ENCODE measurements at regions not wholly inside any gene's neighbourhood (a gene's known extent, or its start where the extent isn't known, plus 50 kb on each side); places are given as distances from the start of the nearest gene placed in this dataset.
"Not testable (repeated sequence)": the region's sequence is repeated elsewhere in the genome, so short reads cannot be mapped to it uniquely, and the experiment has no call there.

DNA sequence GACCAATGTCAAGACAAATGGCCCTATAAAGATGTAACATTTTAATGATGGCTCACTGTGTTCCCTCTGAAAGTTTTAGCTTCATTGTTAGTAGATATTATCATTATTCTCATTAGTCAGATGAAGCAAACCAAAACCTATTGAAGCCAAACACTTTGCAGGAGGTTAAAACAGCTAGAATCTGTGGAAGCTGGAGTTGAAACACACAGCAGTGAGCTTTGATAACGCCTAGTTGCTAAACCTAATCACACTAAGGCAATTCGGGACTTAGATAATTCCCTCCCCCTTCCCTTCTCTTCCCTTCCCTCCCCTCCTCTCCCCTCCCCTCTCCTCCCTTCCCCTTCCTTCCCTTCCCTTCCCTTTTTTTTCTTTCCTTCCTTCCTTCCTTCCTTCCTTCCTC, 165.7 kb downstream of the TRIB2 start:
- DNase-seq: no peak

DNA sequence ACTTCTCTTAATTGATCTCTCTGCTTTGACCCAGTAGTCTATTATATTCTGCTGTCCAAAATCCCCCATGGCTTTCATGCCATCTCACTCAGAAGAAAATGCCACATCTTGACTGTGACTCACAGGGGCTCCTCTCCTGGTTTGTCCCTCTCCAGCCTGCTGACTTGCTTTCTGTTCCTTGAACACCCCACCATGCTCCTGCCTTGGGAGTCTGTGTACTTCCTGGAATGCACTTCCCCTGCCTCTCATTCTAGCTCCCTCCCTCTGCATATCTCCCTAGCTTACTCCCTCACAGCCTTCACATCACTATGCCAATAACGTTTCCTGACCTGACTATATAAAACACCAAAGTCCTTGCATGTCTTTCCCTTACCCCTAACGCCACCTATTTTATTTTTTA, 167.2 kb downstream of the TRIB2 start:
- DNase-seq: no peak

DNA sequence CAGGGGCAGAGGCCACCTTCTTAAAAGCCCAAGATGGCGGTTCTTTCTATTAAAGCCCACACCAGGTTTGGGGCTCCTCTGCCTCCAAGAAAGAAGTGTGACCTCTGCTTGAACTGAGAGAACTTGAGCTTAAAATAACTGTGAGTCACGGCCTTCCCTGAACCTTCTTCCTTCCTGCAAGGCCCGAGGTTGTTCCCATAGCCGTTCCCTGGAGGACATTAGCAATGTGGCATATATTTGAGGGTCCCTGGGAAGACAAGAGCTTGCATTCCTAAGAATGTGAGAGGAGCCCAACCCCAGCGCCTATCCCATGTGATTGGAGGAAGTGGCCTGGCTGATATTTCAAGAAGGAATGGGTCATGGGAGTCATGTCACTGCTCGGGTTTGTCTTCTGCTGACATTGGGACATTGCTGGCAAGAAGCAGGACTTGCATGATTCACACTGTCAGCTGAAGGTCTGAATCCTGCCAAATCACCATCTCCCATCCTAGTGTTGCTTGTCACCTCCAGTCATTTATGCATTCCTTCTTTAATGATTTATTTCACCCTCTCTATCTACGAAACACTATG, 168.1 kb downstream of the TRIB2 start:
- DNase-seq: no peak

DNA sequence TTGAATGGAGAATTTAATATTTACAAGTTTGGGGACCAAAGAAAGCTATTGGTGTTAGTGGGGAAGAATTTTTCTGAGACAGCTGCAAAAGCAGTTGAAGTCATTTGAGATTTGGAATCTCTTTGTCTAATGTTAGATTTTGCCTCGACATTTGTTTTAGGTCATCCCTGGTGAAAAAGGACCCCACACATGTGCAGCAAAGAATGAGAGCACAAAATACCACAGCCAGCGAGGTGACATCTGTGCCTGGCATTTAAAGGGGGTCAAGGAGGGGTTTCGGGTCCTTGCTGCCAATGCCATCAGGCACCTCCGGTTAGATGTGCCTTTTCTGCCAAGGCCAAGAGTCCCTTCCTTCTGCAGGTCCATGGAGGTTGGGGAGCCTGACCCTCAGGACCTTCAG, 173.3 kb downstream of the TRIB2 start:
- DNase-seq: no peak

DNA sequence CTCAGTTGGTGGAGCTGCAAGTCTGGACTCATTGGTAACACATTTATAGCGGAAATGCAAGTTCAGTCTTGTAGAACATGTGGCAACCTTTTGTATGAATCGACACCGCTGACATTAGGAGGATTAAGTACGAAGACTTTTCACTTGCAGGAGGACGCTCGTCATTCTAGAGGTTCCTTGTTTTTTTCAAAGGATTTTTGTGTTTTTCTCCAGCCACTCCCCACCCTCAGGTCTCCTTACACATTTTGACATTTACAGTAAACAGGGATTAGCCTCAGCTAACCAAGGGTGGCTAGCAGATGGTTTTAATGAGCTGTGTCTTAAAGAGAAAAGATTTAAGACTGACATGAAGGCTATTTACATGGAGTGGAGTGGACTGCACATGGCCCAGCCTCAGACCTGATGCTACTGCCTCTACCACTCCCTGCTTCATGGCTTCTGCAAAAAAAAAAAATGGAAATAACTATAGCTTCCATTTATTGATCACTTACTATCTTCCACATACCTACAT, 173.8 kb downstream of the TRIB2 start:
- DNase-seq: no peak

DNA sequence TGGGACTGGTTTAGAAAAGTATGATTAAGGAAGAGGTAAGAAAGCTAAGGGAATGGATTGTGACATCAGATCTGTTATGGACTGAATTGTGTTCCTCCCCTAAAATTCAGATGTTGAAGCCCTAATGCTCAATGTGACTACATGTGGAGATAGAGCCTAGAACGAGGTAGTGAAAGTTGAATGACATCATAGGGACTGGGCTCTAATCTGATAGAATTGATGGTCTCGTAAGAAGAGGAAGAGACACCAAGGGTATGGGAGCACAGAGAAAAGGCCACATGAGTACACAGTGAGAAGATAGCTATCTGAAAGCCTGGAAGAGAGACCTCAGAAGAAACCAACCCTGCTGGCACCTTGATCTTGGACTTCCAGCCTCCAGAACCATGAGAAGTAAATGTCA, 178.3 kb downstream of the TRIB2 start:
- no peak for DNase-seq

DNA sequence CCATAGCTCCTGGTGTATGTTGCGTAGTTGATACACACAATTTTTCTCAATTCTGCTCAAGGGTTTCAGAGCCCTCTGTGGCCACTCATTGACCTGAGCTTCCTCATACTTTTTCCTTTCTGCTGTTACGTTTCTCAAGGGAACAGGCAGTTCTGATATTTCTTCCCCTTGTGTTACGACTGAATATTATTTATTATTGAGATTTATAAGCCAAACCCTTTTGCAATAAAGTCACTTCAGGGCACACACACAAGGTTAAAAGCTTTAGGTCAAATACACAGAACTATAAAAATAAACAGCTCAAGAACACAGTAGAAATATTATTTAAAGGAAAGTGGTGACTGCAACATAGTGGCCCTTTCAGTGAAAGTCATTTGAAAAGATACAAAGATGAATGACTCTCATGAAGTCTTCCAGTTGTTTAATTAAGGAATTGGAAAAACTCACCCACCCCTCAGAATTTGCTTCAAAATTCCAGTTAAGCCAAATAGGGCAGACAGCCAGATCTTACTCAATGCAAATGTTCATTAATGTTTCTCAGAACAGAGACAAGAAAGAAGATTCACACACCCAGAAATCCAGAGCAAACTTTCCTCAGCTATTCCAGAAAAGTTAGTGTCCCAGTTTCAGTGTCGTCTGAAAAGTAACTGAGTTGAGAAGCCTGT, 179.7 kb downstream of the TRIB2 start:
- no peak for DNase-seq

DNA sequence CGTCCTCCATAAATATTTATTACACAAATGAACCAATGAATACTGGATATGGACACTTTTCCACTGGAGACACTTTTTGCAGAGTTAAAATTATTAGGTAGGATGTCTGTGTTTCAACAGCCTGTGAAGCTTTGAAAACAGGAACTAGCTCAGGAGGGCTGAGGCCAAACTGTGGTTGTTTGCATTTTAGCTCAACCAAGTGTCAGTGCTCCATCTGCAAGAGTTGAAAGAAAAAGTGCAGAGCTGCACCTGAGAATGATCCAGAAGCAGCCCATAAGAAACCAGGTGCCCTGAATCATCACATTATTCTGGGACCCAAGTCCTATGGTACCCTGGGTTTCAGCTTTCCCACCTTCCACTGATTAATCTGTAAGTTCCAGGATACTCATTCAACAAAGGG, 180.4 kb downstream of the TRIB2 start:
- DNase-seq: no peak

DNA sequence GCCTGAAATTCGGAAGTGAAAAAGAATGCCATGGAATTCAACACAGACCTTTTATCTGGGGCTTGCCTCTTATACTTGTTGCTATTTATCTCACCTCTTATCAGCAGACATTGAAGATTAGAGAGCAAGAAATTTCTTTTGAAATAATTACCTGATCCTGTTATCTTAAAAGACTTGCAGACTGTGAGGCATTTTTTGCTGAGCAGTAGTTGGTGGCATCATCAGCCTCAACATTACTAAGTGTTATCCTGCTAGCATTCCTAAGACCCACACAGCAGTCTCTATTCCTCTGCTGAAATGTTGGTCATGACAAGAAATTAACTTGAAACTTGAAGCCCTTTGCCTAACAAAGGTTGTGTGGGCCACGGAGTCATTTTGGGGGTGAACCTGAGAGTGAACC, 186.5 kb downstream of the TRIB2 start:
- DNase-seq: no peak

DNA sequence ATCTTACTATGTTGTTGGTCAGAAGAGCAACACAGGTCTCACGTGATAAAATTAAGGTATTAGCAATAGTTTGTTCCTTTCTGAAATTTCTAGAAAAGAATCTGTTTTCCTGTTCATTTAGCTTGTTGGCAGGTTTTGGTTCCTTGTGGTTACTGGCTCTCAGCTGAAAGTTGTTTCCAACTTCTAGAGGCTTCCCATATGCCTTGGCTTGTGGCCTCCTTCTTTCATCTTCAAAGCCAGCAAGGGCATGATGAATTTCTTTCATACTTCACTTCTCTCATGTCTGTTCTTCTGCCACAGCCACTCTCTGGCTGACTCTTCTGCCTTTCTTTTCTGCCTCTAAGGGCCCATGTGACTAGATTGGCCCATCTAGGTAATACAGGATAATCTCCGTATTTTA, 193.7 kb downstream of the TRIB2 start:
- DNase-seq: no peak

DNA sequence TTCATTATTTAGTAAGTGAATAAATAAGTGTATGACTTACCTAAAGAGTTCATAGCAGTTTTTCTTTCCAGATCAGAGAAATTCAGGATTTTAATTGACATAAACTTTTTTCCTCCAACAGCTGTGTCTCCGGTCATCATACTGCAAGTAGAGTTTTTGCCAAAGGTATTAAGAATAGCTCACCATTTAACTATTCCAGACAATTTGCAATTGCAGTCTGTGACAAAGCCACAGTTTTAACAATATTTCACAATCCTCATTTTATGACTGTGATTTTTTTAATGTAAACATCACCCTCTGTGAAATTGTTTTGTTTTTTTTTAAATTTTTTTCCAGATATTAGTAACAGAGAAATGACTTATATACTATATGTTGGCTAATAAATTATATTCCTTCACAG, 199.1 kb downstream of the TRIB2 start:
- no peak for DNase-seq

DNA sequence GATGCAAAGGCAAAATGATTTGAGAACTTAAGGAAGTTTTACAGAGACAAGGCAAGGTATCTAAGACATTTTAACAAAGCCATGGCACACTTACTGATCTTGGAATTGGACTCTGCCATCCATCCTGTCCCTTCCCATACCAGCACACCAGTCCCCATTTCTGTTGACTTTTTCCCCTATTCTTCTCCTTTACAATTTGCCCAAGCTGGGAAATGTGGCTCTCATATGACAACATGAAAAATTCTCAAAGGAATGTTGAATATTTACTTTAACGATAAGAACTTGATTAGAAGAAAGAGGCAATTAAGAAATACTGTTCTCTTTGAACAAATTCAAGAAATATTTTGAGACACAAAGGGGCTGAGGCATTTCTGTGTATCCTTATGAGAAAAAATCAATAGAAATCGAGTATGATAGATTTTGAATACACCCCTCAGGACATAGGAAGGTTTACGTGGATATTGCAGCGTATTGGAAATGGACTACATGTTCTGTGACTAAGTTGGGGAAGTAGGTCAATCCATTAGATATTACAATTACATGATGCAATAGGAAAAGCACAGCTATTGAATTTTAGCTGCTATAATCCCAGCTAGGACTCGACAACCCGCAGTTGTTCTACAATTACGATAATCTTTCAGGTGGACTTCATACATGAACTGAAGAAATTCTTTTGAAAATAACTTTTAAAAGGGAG, 201.6 kb downstream of the TRIB2 start:
- DNase-seq: no peak

DNA sequence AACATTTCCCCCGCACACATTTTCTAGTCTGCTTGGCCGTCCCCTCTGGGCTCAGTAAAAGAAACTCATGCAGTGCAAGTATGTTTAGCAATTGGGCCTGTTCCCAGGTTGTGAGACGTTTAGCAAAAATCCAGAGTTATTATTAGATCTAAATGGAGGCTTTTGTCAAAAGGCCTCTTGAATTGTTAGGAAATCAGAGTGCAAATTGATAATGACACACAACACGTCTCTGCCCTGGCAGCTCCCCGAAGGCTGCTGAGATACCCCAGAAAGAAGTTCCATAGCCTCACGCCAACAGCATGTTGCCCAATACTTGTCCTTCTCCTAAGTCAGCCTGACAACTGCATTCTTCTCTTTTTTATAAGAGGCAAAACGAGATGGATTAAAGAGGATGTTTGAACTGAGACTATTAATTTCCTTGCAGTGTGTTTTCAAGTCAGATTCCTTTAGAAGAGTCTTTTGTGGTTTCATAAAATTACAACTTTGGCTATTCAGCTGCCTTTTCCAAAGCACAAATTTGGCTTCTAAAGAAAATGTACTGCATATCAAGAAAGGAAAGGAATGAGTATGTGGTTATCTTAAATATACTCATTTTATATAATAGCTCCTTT, 202.2 kb downstream of the TRIB2 start:
- no peak for DNase-seq

DNA sequence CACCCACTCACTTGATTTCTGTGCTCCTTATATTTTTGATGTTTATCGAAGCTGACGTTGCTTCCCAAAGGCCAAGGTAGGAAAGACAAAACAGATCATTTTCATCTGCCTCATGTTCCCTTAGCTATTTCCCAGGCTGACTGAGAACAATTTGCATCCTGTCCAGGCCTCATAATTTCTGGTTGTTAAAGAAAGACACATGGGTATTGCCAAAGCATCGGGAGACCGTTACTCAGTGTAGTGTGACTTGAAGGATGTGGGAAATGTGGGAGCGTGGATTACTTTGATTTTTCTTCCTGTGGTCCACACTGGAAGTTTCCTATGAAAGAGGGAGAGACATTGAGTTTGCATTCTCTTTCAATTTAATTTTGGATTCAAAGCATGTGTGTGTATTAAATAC, 204.6 kb downstream of the TRIB2 start:
- DNase-seq: no peak

DNA sequence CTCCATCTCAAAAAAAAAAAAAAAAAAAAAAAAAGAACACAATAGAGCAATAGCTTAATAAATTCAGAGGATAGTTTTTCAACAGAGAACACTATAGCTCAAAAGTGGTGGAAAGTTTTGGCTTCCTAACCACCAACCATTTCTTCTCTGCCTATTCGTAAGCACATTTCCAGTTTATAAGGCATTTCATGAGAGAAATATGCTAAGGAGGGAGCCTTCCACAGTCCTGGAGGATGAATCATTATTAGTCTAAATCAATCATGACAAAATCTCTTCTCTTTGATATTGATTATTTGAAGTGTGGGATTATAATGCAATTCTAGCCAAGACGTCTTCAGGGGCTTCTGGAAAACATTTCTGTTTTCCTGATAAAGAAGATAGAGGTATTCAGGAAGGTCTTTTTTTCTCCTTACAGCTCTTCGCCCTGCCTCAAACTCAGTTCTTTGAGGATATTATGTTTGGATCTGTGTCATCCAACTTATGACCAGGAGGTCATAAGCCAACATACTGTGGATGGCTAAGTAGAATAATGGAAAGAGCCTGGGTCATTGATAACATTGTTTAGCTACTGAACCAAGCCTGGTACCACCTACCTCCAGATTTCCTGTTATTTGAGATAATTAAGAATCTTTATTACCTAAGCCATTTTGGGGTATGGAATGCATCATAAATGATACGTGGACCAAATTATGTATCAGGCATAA, 207.3 kb downstream of the TRIB2 start:
- DNase-seq: no peak

DNA sequence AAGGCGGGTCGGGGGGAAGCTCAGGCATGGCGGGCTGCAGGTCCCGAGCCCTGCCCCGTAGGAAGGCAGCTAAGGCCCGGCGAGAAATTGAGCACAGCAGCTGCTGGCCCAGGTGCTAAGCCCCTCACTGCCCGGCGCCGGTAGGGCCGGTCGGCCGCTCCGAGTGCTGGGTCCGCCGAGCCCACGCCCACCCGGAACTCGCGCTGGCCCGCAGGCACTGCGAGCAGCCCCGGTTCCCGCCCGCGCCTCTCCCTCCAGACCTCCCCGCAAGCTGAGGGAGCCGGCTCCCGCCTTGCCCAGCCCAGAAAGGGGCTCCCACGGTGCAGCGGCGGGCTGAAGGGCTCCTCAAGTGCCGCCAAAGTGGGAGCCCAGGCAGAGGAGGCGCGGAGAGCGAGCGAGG, 209.9 kb downstream of the TRIB2 start:
- DNase-seq: not testable (repeated sequence)

DNA sequence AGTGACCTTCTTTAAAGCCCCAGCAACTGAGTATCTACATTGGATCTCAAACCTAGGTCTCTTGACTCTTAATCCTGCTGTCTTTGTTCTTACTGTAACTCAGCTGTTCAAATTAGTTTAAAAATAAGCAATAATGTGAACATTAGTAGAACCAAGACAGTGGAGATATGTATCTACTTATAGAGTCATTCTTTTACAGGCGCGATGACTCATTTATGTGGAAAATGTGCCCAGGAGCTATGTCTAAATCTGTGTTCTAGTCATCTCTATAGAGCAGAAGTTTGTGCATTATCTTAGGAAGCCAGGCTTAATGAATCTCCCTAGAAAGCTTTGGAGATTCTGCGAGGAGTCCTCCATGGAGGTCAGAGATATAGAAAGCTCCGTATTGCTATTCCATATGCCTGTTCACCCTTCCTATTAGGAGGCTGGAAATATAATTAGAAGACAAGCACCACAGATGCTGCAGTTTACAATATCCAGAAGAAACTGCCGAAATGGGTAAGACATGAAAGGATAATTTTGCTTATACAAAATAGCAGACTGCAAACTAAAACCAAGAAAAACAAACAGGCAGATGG, 211.6 kb downstream of the TRIB2 start:
- no peak for DNase-seq

DNA sequence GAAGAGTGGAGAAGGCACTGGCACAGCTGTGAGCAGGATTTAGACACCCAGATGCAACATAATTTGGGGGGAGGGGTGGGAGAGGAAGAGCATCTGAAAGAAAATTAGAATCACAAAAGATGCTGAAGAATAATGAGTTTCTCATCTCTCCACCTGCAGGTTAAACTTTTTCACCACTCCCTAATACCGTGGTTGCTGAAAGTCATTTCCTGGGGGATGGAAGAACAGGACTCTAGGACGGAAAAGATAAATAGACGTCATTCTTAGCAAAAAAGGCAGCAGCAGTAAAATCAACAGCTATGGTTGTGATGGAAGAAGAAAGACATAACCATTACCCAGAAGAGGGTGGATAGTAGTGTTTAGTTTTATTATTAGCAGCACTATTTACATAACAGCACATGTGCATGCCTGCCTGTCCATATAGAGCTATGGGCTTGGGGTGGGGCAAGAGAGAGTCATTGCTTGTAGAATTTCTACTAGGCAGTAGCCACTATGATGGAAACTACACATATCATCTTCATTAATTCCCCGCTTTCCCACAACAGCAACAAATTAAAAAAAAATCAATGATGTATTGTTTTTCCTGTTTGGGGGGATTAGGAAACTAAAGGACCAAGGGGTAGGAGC, 212.2 kb downstream of the TRIB2 start:
- no peak for DNase-seq

DNA sequence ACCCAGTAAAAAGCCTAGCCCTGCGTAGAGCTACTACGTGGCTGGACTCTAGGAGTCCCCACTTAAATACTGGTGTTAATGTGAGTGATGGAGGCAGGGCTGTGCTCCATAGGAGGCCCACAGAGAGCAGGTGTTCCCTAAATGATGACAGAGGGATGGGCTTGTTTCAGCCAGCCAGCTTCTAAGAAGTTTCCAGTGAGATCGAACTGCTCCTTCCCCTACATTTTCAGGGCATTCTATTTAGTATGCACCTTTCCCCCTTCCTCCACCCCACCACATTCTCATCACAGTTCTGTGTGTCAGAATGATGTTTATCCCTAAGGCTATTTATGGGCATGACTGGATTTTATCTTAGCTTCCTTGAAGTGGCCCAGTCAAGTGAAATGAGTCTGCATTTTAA, 213.0 kb downstream of the TRIB2 start:
- no peak for DNase-seq

DNA sequence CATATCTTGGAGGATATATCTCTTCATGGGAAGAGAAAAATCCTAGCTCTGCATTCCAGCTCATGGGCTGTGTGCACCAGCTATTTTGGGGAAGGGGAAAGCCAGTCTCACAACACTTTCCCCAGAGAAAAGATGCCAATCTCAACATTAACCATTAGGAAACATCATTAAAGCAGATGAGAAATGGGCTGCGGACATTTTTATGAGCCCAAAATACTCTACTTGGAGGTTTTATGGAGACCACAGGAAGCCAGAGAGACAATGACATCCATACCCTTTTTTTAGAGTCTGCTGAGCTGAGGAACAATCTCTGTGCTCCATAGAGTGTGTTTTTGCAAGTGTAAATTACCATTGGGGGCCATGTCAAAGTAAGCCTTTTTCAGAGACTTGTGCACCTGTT, 213.7 kb downstream of the TRIB2 start:
- DNase-seq: no peak

DNA sequence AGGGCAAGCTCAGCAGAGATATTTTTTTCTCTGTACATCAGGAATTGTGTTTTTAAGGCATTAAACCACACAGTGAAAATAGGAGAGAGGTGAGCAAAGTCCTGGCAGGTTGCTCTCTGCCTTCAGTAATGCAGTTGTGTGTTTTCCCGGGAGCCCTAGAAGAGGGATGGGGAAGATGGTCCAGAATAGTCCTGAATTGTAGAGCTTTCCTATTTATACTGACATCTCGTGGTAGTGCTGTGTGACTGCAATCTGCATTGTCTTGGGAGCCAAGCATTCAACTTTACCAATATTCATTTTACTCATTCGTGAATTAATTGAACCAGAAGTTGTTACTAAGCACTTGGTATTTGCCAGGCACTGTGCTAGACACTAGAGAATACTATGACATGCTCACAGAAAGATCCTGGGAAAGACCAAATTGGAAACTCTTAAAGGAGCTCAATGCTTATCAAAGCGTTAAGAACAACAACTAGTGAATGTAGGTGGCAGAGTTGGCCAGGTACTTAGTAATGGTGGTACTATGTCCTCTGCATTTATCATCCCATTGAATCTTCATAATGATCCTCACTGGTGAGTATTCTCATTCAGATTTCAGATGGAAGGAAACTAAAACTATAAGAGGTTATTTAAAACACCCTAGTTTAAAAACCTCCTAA, 214.6 kb downstream of the TRIB2 start:
- DNase-seq: no peak

DNA sequence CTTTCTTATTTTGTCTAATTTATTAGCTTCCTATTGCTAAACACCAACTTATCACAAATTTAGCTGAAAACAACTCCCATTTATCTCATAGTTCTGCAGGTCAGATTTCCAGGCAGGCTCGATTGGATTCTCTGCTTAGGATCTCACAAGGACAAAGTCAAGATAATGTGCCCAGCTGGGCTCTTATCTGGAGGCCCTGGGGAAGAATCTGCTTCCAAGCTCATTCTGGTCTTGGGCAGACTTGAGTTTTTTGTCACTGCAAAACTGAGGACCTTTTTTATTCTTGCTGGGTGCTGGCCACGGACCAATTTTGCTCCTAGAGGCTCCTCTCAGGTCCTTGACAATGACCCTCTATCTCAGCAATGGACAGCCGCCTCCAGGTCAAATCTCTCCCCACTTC, 215.5 kb downstream of the TRIB2 start:
- no peak for DNase-seq

Data from NCI-H2081 treated with DMSO at 0.1 percent for 48 hours (cell line).